IMR-90 (cell line): ENCODE measurements at regions not wholly inside any gene's neighbourhood (a gene's known extent, or its start where the extent isn't known, plus 50 kb on each side); places are given as distances from the start of the nearest gene placed in this dataset.

Source experiments
- ATAC-seq: fragments of 200-7000 bp; cut with Tn5 transposase; 2 replicates; pipeline ENCODE4 v1.9.1; 2020; ENCODE audit warnings: low read depth, mild to moderate bottlenecking, moderate library complexity
- BruUV-seq: library from RNA; stranded (reverse); fragments of 400-500 nt; replicated peaks from 2 replicates; lab custom pipeline; 2021; lab: Mats Ljungman, UMichigan
- CTCF ChIA-PET: fragments of 300-600 bp; formaldehyde crosslinking; extraction: SDS; loops from one replicate; lab custom pipeline; 2021; ENCODE audit warnings: antibody characterized with exemption; lab: Yijun Ruan, JAX
- POLR2A ChIA-PET: fragments of 300-600 bp; sonication (Branson Sonifier 250); formaldehyde crosslinking; loops from one replicate; lab custom pipeline; 2022; ENCODE audit warnings: antibody characterized with exemption; ENCODE audit not compliant: unreplicated experiment; lab: Charles Lee
- DNase-seq: peaks from one replicate; pipeline ENCODE4 v3.0.0; 2013
- H2AFZ ChIP-seq: replicated peaks from 2 replicates; pipeline ENCODE3; 2013; ENCODE audit warnings: low read length, mild to moderate bottlenecking; ENCODE audit not compliant: poor library complexity
- H2AK5ac ChIP-seq: 2 replicates; pipeline ENCODE4 v1.6.1; 2013; ENCODE audit warnings: low read depth, low read length, inconsistent platforms
- H2AK9ac ChIP-seq: replicated peaks from 2 replicates; pipeline ENCODE3; 2013; ENCODE audit warnings: mild to moderate bottlenecking, low read depth, low read length, moderate library complexity; ENCODE audit not compliant: poor library complexity
- H2BK120ac ChIP-seq: 2 replicates; pipeline ENCODE4 v1.6.1; 2013; ENCODE audit warnings: low read depth, low read length, inconsistent platforms
- H2BK15ac ChIP-seq: 3 replicates; pipeline ENCODE4 v1.6.1; 2013; ENCODE audit warnings: low read depth, low read length, inconsistent platforms
- H2BK20ac ChIP-seq: 2 replicates; pipeline ENCODE4 v1.6.1; 2013; ENCODE audit warnings: low read depth, mild to moderate bottlenecking, inconsistent platforms, low read length, moderate library complexity
- H2BK5ac ChIP-seq: 2 replicates; pipeline ENCODE4 v1.6.1; 2013; ENCODE audit warnings: mild to moderate bottlenecking, low read depth, low read length, inconsistent platforms; ENCODE audit not compliant: poor library complexity, severe bottlenecking
- H3K14ac ChIP-seq: replicated peaks from 2 replicates; pipeline ENCODE4 v1.6.1; 2013; ENCODE audit warnings: low read depth, low read length, inconsistent platforms
- H3K18ac ChIP-seq: 2 replicates; pipeline ENCODE4 v1.6.1; 2013; ENCODE audit warnings: low read depth, low read length, control low read depth
- H3K23ac ChIP-seq: 2 replicates; pipeline ENCODE4 v1.6.1; 2013; ENCODE audit warnings: low read depth, low read length, inconsistent platforms
- H3K27ac ChIP-seq: 2 replicates; pipeline ENCODE4 v1.5.1; 2013; ENCODE audit warnings: mild to moderate bottlenecking, control low read depth, low read length; ENCODE audit not compliant: insufficient read depth
- H3K27me3 ChIP-seq: 2 replicates; pipeline ENCODE4 v1.6.1; 2013; ENCODE audit warnings: low read length; ENCODE audit not compliant: control insufficient read depth, insufficient read depth
- H3K36me3 ChIP-seq: 2 replicates; pipeline ENCODE4 v1.6.1; 2013; ENCODE audit warnings: low read length, mixed read lengths; ENCODE audit not compliant: control insufficient read depth, insufficient read depth
- H3K4ac ChIP-seq: 2 replicates; pipeline ENCODE4 v1.6.1; 2013; ENCODE audit warnings: low read depth, low read length, inconsistent platforms
- H3K4me1 ChIP-seq: 2 replicates; pipeline ENCODE4 v1.6.1; 2013; ENCODE audit warnings: low read length, mixed read lengths; ENCODE audit not compliant: control insufficient read depth, insufficient read depth
- H3K4me2 ChIP-seq: 2 replicates; pipeline ENCODE4 v1.6.1; 2013; ENCODE audit warnings: low read depth, mild to moderate bottlenecking, control low read depth, low read length, moderate library complexity
- H3K4me3 ChIP-seq: 2 replicates; pipeline ENCODE4 v1.5.1; 2013; ENCODE audit warnings: low read depth, mild to moderate bottlenecking, control low read depth, low read length, moderate library complexity; ENCODE audit not compliant: insufficient read depth
- H3K56ac ChIP-seq: 2 replicates; pipeline ENCODE4 v1.6.1; 2013; ENCODE audit warnings: low read length, inconsistent platforms; ENCODE audit not compliant: insufficient read depth; ENCODE audit errors: extremely low read depth
- H3K79me1 ChIP-seq, 2 experiments: 2 replicates each; pipeline ENCODE4 v1.6.1; 2013; ENCODE audit warnings: low read length in 2 of 2, inconsistent platforms in 1 of 2, low read depth in 1 of 2
- H3K9ac ChIP-seq: 2 replicates; pipeline ENCODE4 v1.6.1; 2013; ENCODE audit warnings: low read depth, low read length, control low read depth
- H3K9me1 ChIP-seq: 2 replicates; pipeline ENCODE4 v1.6.1; 2013; ENCODE audit warnings: low read length, inconsistent platforms; ENCODE audit not compliant: insufficient read depth
- H3K9me3 ChIP-seq: 2 replicates; pipeline ENCODE4 v1.6.1; 2013; ENCODE audit warnings: low read length; ENCODE audit not compliant: control insufficient read depth, insufficient read depth
- H4K20me1 ChIP-seq: 2 replicates; pipeline ENCODE4 v1.6.1; 2013; ENCODE audit warnings: low read length, inconsistent platforms; ENCODE audit not compliant: insufficient read depth
- H4K5ac ChIP-seq: 2 replicates; pipeline ENCODE4 v1.6.1; 2013; ENCODE audit warnings: mild to moderate bottlenecking, low read depth, low read length, control low read depth
- H4K8ac ChIP-seq, 2 experiments: 2 replicates each; pipeline ENCODE4 v1.6.1; 2013; ENCODE audit warnings: low read depth in 2 of 2, low read length in 2 of 2, control low read depth in 1 of 2, inconsistent platforms in 1 of 2
- H4K91ac ChIP-seq: 2 replicates; pipeline ENCODE4 v1.6.1; 2013; ENCODE audit warnings: low read depth, low read length, inconsistent platforms; ENCODE audit not compliant: insufficient read depth
- BHLHE40 ChIP-seq: fragments of 150-350 bp; IDR thresholded peaks from 2 replicates; pipeline ENCODE4 v1.6.1; 2016; ENCODE audit warnings: mild to moderate bottlenecking, low read depth, low read length
- CEBPB ChIP-seq: IDR thresholded peaks from 2 replicates; pipeline ENCODE4 v1.6.1; 2012; ENCODE audit warnings: low read depth, low read length, improper control_type of control experiment
- CHD1 ChIP-seq: IDR thresholded peaks from 2 replicates; pipeline ENCODE4 v1.6.1; 2012; ENCODE audit warnings: low read depth, low read length, improper control_type of control experiment
- ELK1 ChIP-seq: fragments of 150-350 bp; IDR thresholded peaks from 2 replicates; pipeline ENCODE4 v1.6.1; 2016; ENCODE audit warnings: low read depth, mild to moderate bottlenecking, low read length, moderate library complexity, borderline replicate concordance
- FOS ChIP-seq: fragments of 150-350 bp; IDR thresholded peaks from 2 replicates; pipeline ENCODE4 v1.6.1; 2016; ENCODE audit warnings: low read depth, low read length
- MAFK ChIP-seq: IDR thresholded peaks from 2 replicates; pipeline ENCODE4 v1.6.1; 2012; ENCODE audit warnings: low read depth, low read length, improper control_type of control experiment
- MAZ ChIP-seq: IDR thresholded peaks from 2 replicates; pipeline ENCODE4 v1.6.1; 2012; ENCODE audit warnings: low read depth, mild to moderate bottlenecking, low read length, improper control_type of control experiment, moderate library complexity, borderline replicate concordance
- MXI1 ChIP-seq: IDR thresholded peaks from 2 replicates; pipeline ENCODE4 v1.6.1; 2012; ENCODE audit warnings: low read depth, mild to moderate bottlenecking, low read length, moderate library complexity, borderline replicate concordance
- NFE2L2 ChIP-seq: fragments of 150-350 bp; IDR thresholded peaks from 2 replicates; pipeline ENCODE4 v1.6.1; 2016; ENCODE audit warnings: low read depth, mild to moderate bottlenecking, low read length
- POLR2A ChIP-seq: IDR thresholded peaks from 2 replicates; pipeline ENCODE4 v1.6.1; 2012; ENCODE audit warnings: mild to moderate bottlenecking, low read depth, low read length
- RAD21 ChIP-seq: IDR thresholded peaks from 2 replicates; pipeline ENCODE4 v1.6.1; 2012; ENCODE audit warnings: low read length, improper control_type of control experiment
- RCOR1 ChIP-seq: IDR thresholded peaks from 2 replicates; pipeline ENCODE4 v1.6.1; 2012; ENCODE audit warnings: mild to moderate bottlenecking, low read length, improper control_type of control experiment; ENCODE audit not compliant: insufficient replicate concordance
- RFX5 ChIP-seq: IDR thresholded peaks from 2 replicates; pipeline ENCODE4 v1.8.0; 2012; ENCODE audit warnings: low read depth, mild to moderate bottlenecking, low read length, moderate library complexity
- SMC3 ChIP-seq: fragments of 150-350 bp; IDR thresholded peaks from 2 replicates; pipeline ENCODE4 v1.6.1; 2016; ENCODE audit warnings: low read depth, mild to moderate bottlenecking, antibody characterized with exemption, low read length, moderate library complexity
- WGBS, 2 experiments: methylation state at CpG; one replicate each; pipeline versions ENCODE4 v1.1.5 to v1.1.7; 2013; ENCODE audit warnings: missing lambda C conversion rate in 2 of 2; ENCODE audit not compliant: insufficient read length in 1 of 2; ENCODE audit errors: extremely low coverage in 2 of 2; 5-methylcytosine and 5-hydroxymethylcytosine counted together
- dilution Hi-C: fragments of 300-500 bp; cut with HindIII; formaldehyde crosslinking; loops from one replicate; pipeline ENCODE4 v1.14.3; 2018; ENCODE audit warnings: low sequenced_read_pairs; ENCODE audit not compliant: unreplicated experiment
- in situ Hi-C: fragments of 300-500 bp; cut with MboI; formaldehyde crosslinking; loops from 3 replicates; pipeline ENCODE4 v1.14.3; 2019; ENCODE audit warnings: low sequenced_read_pairs, inconsistent platforms, mixed read lengths
- intact Hi-C: fragments of 100-400 bp; cut with micrococcal nuclease; formaldehyde crosslinking; loops from 2 replicates; pipeline ENCODE4 v1.10.0; 2022
- TF ChIP-seq, protein P1 (sequence below): conservative IDR thresholded peaks from 2 replicates; pipeline ENCODE4 v1.5.1; 2012; ENCODE audit warnings: mild to moderate bottlenecking, low read depth, low read length, improper control_type of control experiment
- TF ChIP-seq, protein P2 (sequence below): fragments of 150-350 bp; IDR thresholded peaks from 2 replicates; pipeline ENCODE4 v1.6.1; 2017; ENCODE audit warnings: mild to moderate bottlenecking, antibody characterized with exemption, low read length, low read depth

DNA sequence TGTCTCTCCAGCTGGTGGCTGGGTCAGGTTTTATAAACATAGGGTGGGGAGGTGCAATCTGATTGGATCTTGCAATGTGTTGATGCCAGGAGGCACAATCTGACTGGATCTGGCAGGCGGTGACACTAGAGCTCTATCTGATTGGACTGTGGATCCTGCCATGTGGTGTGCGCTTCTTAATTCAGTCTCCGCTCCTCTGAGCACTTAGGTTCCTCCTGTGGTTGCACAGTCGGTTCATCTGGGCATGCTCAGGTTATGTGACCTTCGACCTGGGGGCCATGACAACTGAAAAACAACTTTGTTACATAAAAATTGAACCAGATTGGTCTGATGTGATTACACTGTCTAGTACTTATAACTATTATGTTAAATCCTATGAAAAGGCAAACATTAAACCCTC lies 127.1 kb upstream of the SVIL start:
- no peak overlapping the region for H3K23ac ChIP-seq

More for the DNA sequence above, 127.1 kb upstream of the SVIL start:
- H3K27me3 ChIP-seq = no peaks in the 10 kb centered on the region
- no peak overlapping the region for H2BK5ac ChIP-seq
- H3K9me1 ChIP-seq = peaks cover 4% of the 10 kb centered on the region; the same call in 1 of the 2 replicates
- H2BK20ac ChIP-seq = no peak overlapping the region
- H3K4me2 ChIP-seq = no peak overlapping the region
- intact Hi-C loops (no loop called here), dilution Hi-C loops (no loop called here), in situ Hi-C loops (no loop called here)
- 87% methylated on average over 3 of the region's 5 CpGs; no CpG with 5 or more reads in 1 of the 2 experiments for WGBS, 2 experiments
- ATAC-seq = no peak
- H3K56ac ChIP-seq = no peak overlapping the region
- no peak overlapping the region for H3K14ac ChIP-seq
- no peaks in the 10 kb centered on the region for H4K20me1 ChIP-seq
- no peaks in the 10 kb centered on the region for H3K79me1 ChIP-seq
- no peak overlapping the region for H3K18ac ChIP-seq
- H2BK120ac ChIP-seq = no peak overlapping the region
- H3K36me3 ChIP-seq = no peaks in the 10 kb centered on the region
- no peak overlapping the region for H4K91ac ChIP-seq
- H2AFZ ChIP-seq = no peak overlapping the region
- DNase-seq = no peak
- H2AK5ac ChIP-seq = no peak overlapping the region; the same call in 1 of the 2 replicates
- no TSS peak for BruUV-seq
- no peak overlapping the region for H3K27ac ChIP-seq
- no peak overlapping the region for H4K8ac ChIP-seq
- CTCF ChIA-PET = interaction anchor here (0.7 kb wide), 1 partner anchor 11 kb away, joined by 8 read pairs; no protein-coding TSS in a partner anchor
- H3K9ac ChIP-seq = no peak overlapping the region
- H3K4me1 ChIP-seq = peaks cover 10% of the 10 kb centered on the region
- no peak overlapping the region for H3K4ac ChIP-seq
- H2AK9ac ChIP-seq = no peak overlapping the region
- POLR2A ChIA-PET = no interaction called here
- no peaks in the 10 kb centered on the region for H3K9me3 ChIP-seq
- TF ChIP-seq POLR2A = no peak
- TF ChIP-seq RAD21 = no peak
- no peak for TF ChIP-seq MXI1
- TF ChIP-seq RFX5 = no peak
- no peak for TF ChIP-seq FOS
- TF ChIP-seq, protein P1, sequence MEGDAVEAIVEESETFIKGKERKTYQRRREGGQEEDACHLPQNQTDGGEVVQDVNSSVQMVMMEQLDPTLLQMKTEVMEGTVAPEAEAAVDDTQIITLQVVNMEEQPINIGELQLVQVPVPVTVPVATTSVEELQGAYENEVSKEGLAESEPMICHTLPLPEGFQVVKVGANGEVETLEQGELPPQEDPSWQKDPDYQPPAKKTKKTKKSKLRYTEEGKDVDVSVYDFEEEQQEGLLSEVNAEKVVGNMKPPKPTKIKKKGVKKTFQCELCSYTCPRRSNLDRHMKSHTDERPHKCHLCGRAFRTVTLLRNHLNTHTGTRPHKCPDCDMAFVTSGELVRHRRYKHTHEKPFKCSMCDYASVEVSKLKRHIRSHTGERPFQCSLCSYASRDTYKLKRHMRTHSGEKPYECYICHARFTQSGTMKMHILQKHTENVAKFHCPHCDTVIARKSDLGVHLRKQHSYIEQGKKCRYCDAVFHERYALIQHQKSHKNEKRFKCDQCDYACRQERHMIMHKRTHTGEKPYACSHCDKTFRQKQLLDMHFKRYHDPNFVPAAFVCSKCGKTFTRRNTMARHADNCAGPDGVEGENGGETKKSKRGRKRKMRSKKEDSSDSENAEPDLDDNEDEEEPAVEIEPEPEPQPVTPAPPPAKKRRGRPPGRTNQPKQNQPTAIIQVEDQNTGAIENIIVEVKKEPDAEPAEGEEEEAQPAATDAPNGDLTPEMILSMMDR = no peak
- TF ChIP-seq CHD1 = no peak
- no peak for TF ChIP-seq SMC3
- TF ChIP-seq ELK1 = no peak
- TF ChIP-seq MAZ = no peak
- TF ChIP-seq RCOR1 = no peak
- no peak for TF ChIP-seq MAFK
- no peak for TF ChIP-seq NFE2L2
- no peak for TF ChIP-seq BHLHE40
- no peak for TF ChIP-seq CEBPB
- TF ChIP-seq, protein P2, sequence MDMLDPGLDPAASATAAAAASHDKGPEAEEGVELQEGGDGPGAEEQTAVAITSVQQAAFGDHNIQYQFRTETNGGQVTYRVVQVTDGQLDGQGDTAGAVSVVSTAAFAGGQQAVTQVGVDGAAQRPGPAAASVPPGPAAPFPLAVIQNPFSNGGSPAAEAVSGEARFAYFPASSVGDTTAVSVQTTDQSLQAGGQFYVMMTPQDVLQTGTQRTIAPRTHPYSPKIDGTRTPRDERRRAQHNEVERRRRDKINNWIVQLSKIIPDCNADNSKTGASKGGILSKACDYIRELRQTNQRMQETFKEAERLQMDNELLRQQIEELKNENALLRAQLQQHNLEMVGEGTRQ = no peak
- no peak overlapping the region for H4K5ac ChIP-seq
- no peak overlapping the region for H3K4me3 ChIP-seq
- H2BK15ac ChIP-seq = no peak overlapping the region
